GM12878 (cell line): ENCODE measurements at regions not wholly inside any gene's neighbourhood (a gene's known extent, or its start where the extent isn't known, plus 50 kb on each side); places are given as distances from the start of the nearest gene placed in this dataset.

Experiments
- JUND ChIP-seq: IDR thresholded peaks from 2 replicates; pipeline ENCODE4 v1.6.1; 2012; ENCODE audit warnings: low read depth, mild to moderate bottlenecking, low read length, improper control_type of control experiment, moderate library complexity
- TF ChIP-seq, protein P1 (sequence below): IDR thresholded peaks from 2 replicates; pipeline ENCODE4 v1.6.1; 2012; ENCODE audit warnings: low read length, inconsistent platforms
- TF ChIP-seq, protein P2 (sequence below), 3 experiments: IDR thresholded peaks in 2 of 3; conservative IDR thresholded peaks in 1 of 3; 2 replicates each; pipeline ENCODE4 v1.5.1; 2011; ENCODE audit warnings: low read depth in 3 of 3, low read length in 3 of 3, mild to moderate bottlenecking in 3 of 3, control low read depth in 2 of 3, moderate library complexity in 2 of 3, inconsistent platforms in 1 of 3, mixed read lengths in 1 of 3; ENCODE audit not compliant: control insufficient read depth in 2 of 3, insufficient read depth in 1 of 3; ENCODE audit errors: extremely low read depth in 1 of 3

DNA sequence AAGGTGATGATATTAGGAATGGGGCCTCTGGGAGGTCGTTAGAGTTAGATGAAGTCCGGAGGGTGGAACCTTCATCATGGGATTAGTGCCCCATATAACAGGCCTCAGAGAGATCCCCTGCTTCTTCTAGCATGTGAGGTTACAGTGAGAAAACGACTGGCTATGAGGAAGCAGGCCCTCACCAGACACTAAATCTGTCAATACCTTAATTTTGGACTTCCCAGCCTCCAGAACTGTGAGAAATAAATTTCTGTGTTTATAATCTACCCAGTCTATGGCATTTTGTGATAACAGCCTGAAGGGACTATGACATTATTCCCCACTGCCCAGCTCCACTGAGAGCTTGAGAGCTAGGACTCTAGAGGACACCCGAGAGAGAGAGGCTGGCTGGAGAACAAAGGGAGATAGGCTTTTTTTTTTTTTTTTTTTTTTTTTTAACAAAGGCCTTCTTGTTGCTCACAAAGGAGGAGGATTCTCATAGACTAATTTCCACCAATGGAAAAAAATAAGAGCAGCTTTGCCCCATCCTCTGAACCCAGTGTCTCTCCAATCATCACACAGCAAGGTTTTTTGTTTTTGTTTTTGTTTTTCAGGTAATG lies 87.8 kb upstream of the EEA1 start:
- TF ChIP-seq JUND: no peak
- TF ChIP-seq, protein P1, sequence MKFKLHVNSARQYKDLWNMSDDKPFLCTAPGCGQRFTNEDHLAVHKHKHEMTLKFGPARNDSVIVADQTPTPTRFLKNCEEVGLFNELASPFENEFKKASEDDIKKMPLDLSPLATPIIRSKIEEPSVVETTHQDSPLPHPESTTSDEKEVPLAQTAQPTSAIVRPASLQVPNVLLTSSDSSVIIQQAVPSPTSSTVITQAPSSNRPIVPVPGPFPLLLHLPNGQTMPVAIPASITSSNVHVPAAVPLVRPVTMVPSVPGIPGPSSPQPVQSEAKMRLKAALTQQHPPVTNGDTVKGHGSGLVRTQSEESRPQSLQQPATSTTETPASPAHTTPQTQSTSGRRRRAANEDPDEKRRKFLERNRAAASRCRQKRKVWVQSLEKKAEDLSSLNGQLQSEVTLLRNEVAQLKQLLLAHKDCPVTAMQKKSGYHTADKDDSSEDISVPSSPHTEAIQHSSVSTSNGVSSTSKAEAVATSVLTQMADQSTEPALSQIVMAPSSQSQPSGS: no peak
- TF ChIP-seq, protein P2, sequence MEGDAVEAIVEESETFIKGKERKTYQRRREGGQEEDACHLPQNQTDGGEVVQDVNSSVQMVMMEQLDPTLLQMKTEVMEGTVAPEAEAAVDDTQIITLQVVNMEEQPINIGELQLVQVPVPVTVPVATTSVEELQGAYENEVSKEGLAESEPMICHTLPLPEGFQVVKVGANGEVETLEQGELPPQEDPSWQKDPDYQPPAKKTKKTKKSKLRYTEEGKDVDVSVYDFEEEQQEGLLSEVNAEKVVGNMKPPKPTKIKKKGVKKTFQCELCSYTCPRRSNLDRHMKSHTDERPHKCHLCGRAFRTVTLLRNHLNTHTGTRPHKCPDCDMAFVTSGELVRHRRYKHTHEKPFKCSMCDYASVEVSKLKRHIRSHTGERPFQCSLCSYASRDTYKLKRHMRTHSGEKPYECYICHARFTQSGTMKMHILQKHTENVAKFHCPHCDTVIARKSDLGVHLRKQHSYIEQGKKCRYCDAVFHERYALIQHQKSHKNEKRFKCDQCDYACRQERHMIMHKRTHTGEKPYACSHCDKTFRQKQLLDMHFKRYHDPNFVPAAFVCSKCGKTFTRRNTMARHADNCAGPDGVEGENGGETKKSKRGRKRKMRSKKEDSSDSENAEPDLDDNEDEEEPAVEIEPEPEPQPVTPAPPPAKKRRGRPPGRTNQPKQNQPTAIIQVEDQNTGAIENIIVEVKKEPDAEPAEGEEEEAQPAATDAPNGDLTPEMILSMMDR (IDR thresholded peaks at IDR 0.05 in 2 of 3, conservative IDR thresholded peaks at IDR 0.05 in 1 of 3; ENCODE audit: control insufficient read depth in 2 of 3, extremely low read depth in 1 of 3, insufficient read depth in 1 of 3, low read depth in 3 of 3, low read length in 3 of 3): no peak
